ENCODE measurements at regions not wholly inside any gene's neighbourhood (a gene's known extent, or its start where the extent isn't known, plus 50 kb on each side); places are given as distances from the start of the nearest gene placed in this dataset.

- H3K4me1 ChIP-seq (ENCODE audit: control insufficient read depth in 2 of 2, insufficient read depth in 2 of 2, low read length in 1 of 2), result no peaks in the 10 kb centered on the region
- H3K27ac ChIP-seq (ENCODE audit: low read depth in 2 of 2, low read length in 1 of 2), result no peak overlapping the region
- no peaks in the 10 kb centered on the region for H3K9me3 ChIP-seq (ENCODE audit: control insufficient read depth in 2 of 2, insufficient read depth in 1 of 2, low read depth in 1 of 2, low read length in 1 of 2)
- no peak overlapping the region for H3K4me3 ChIP-seq (ENCODE audit: low read depth in 1 of 2, low read length in 2 of 2)
- H3K36me3 ChIP-seq (ENCODE audit: control insufficient read depth in 2 of 2, insufficient read depth in 2 of 2, low read length in 1 of 2), result no peaks in the 10 kb centered on the region
- no peaks in the 10 kb centered on the region for H3K27me3 ChIP-seq (ENCODE audit: control insufficient read depth in 1 of 2, insufficient read depth in 2 of 2, low read length in 2 of 2)
Observed at GRCh38 chr4:100889898-100890297, 372.1 kb upstream of the EMCN start.

- WGBS, 2 donors, result 72% methylated on average over 2 of the region's 2 CpGs
- Histone ChIP-seq H3K27me3 (ENCODE audit: control insufficient read depth in 1 of 2, insufficient read depth in 2 of 2, low read length in 2 of 2) (no peaks in the 10 kb centered on the region), H3K9me3 (ENCODE audit: control insufficient read depth in 2 of 2, insufficient read depth in 1 of 2, low read depth in 1 of 2, low read length in 1 of 2) (no peaks in the 10 kb centered on the region), H3K4me3 (ENCODE audit: low read depth in 1 of 2, low read length in 2 of 2) (no peak overlapping the region), H3K36me3 (ENCODE audit: control insufficient read depth in 2 of 2, insufficient read depth in 2 of 2, low read length in 1 of 2) (no peaks in the 10 kb centered on the region), H3K4me1 (ENCODE audit: control insufficient read depth in 2 of 2, insufficient read depth in 2 of 2, low read length in 1 of 2) (no peaks in the 10 kb centered on the region), H3K27ac (ENCODE audit: low read depth in 2 of 2, low read length in 1 of 2) (no peak overlapping the region)
Observed at GRCh38 chr4:100889401-100889800, 371.6 kb upstream of the EMCN start.

GRCh38 chr4:100882661-100883060 lies 364.8 kb upstream of the EMCN start:
- Histone ChIP-seq H3K4me3 (ENCODE audit: low read depth in 1 of 2, low read length in 2 of 2) (no peak overlapping the region), H3K27me3 (ENCODE audit: control insufficient read depth in 1 of 2, insufficient read depth in 2 of 2, low read length in 2 of 2) (no peaks in the 10 kb centered on the region), H3K9me3 (ENCODE audit: control insufficient read depth in 2 of 2, insufficient read depth in 1 of 2, low read depth in 1 of 2, low read length in 1 of 2) (no peaks in the 10 kb centered on the region), H3K36me3 (ENCODE audit: control insufficient read depth in 2 of 2, insufficient read depth in 2 of 2, low read length in 1 of 2) (no peaks in the 10 kb centered on the region), H3K27ac (ENCODE audit: low read depth in 2 of 2, low read length in 1 of 2) (no peak overlapping the region), H3K4me1 (ENCODE audit: control insufficient read depth in 2 of 2, insufficient read depth in 2 of 2, low read length in 1 of 2) (no peaks in the 10 kb centered on the region)

- Histone ChIP-seq H3K36me3 (ENCODE audit: control insufficient read depth in 2 of 2, insufficient read depth in 2 of 2, low read length in 1 of 2) (no peaks in the 10 kb centered on the region), H3K4me1 (ENCODE audit: control insufficient read depth in 2 of 2, insufficient read depth in 2 of 2, low read length in 1 of 2) (no peaks in the 10 kb centered on the region), H3K4me3 (ENCODE audit: low read depth in 1 of 2, low read length in 2 of 2) (no peak overlapping the region), H3K27ac (ENCODE audit: low read depth in 2 of 2, low read length in 1 of 2) (no peak overlapping the region), H3K9me3 (ENCODE audit: control insufficient read depth in 2 of 2, insufficient read depth in 1 of 2, low read depth in 1 of 2, low read length in 1 of 2) (no peaks in the 10 kb centered on the region), H3K27me3 (ENCODE audit: control insufficient read depth in 1 of 2, insufficient read depth in 2 of 2, low read length in 2 of 2) (no peaks in the 10 kb centered on the region)
- WGBS, 2 donors, result 93 to 95% methylated on average over 1 of the region's 1 CpG
Observed at GRCh38 chr4:100881283-100881682, 363.5 kb upstream of the EMCN start.

GRCh38 chr4:100880011-100880410 lies 362.2 kb upstream of the EMCN start:
- Histone ChIP-seq H3K4me3 (ENCODE audit: low read depth in 1 of 2, low read length in 2 of 2) (no peak overlapping the region), H3K27ac (ENCODE audit: low read depth in 2 of 2, low read length in 1 of 2) (no peak overlapping the region)
- WGBS, 2 donors, result 92 to 94% methylated on average over 1 of the region's 1 CpG

GRCh38 chr4:100879471-100879870 lies 361.6 kb upstream of the EMCN start:
- Histone ChIP-seq H3K27me3 (ENCODE audit: control insufficient read depth in 1 of 2, insufficient read depth in 2 of 2, low read length in 2 of 2) (no peaks in the 10 kb centered on the region), H3K27ac (ENCODE audit: low read depth in 2 of 2, low read length in 1 of 2) (no peak overlapping the region)
- 89 to 92% methylated on average over 1 of the region's 1 CpG for WGBS, 2 donors

More at GRCh38 chr4:100880011-100880410, 362.2 kb upstream of the EMCN start:
- Histone ChIP-seq H3K27me3 (ENCODE audit: control insufficient read depth in 1 of 2, insufficient read depth in 2 of 2, low read length in 2 of 2) (no peaks in the 10 kb centered on the region), H3K36me3 (ENCODE audit: control insufficient read depth in 2 of 2, insufficient read depth in 2 of 2, low read length in 1 of 2) (no peaks in the 10 kb centered on the region), H3K4me1 (ENCODE audit: control insufficient read depth in 2 of 2, insufficient read depth in 2 of 2, low read length in 1 of 2) (no peaks in the 10 kb centered on the region), H3K9me3 (ENCODE audit: control insufficient read depth in 2 of 2, insufficient read depth in 1 of 2, low read depth in 1 of 2, low read length in 1 of 2) (no peaks in the 10 kb centered on the region)

GRCh38 chr4:100876546-100876945 lies 358.7 kb upstream of the EMCN start:
- no peak overlapping the region for H3K4me3 ChIP-seq (ENCODE audit: low read depth in 1 of 2, low read length in 2 of 2)
- H3K4me1 ChIP-seq (ENCODE audit: control insufficient read depth in 2 of 2, insufficient read depth in 2 of 2, low read length in 1 of 2), result no peaks in the 10 kb centered on the region
- H3K9me3 ChIP-seq (ENCODE audit: control insufficient read depth in 2 of 2, insufficient read depth in 1 of 2, low read depth in 1 of 2, low read length in 1 of 2), result no peaks in the 10 kb centered on the region
- no peaks in the 10 kb centered on the region for H3K36me3 ChIP-seq (ENCODE audit: control insufficient read depth in 2 of 2, insufficient read depth in 2 of 2, low read length in 1 of 2)
- no peak overlapping the region for H3K27ac ChIP-seq (ENCODE audit: low read depth in 2 of 2, low read length in 1 of 2)
- H3K27me3 ChIP-seq (ENCODE audit: control insufficient read depth in 1 of 2, insufficient read depth in 2 of 2, low read length in 2 of 2), result no peaks in the 10 kb centered on the region

More at GRCh38 chr4:100879471-100879870, 361.6 kb upstream of the EMCN start:
- no peaks in the 10 kb centered on the region for H3K9me3 ChIP-seq (ENCODE audit: control insufficient read depth in 2 of 2, insufficient read depth in 1 of 2, low read depth in 1 of 2, low read length in 1 of 2)
- no peak overlapping the region for H3K4me3 ChIP-seq (ENCODE audit: low read depth in 1 of 2, low read length in 2 of 2)
- H3K36me3 ChIP-seq (ENCODE audit: control insufficient read depth in 2 of 2, insufficient read depth in 2 of 2, low read length in 1 of 2), result no peaks in the 10 kb centered on the region
- H3K4me1 ChIP-seq (ENCODE audit: control insufficient read depth in 2 of 2, insufficient read depth in 2 of 2, low read length in 1 of 2), result no peaks in the 10 kb centered on the region

- 84 to 86% methylated on average over 4 of the region's 4 CpGs for WGBS, 2 donors
Observed at GRCh38 chr4:100875296-100876068, 357.7 kb upstream of the EMCN start.

GRCh38 chr4:100872811-100873210 lies 355.0 kb upstream of the EMCN start:
- no peaks in the 10 kb centered on the region for H3K36me3 ChIP-seq (ENCODE audit: control insufficient read depth in 2 of 2, insufficient read depth in 2 of 2, low read length in 1 of 2)
- no peak overlapping the region for H3K27ac ChIP-seq (ENCODE audit: low read depth in 2 of 2, low read length in 1 of 2)
- no peaks in the 10 kb centered on the region for H3K27me3 ChIP-seq (ENCODE audit: control insufficient read depth in 1 of 2, insufficient read depth in 2 of 2, low read length in 2 of 2)
- H3K4me1 ChIP-seq (ENCODE audit: control insufficient read depth in 2 of 2, insufficient read depth in 2 of 2, low read length in 1 of 2), result peaks cover 0 to 10% of the 10 kb centered on the region in 2 donors
- no peak overlapping the region for H3K4me3 ChIP-seq (ENCODE audit: low read depth in 1 of 2, low read length in 2 of 2)
- H3K9me3 ChIP-seq (ENCODE audit: control insufficient read depth in 2 of 2, insufficient read depth in 1 of 2, low read depth in 1 of 2, low read length in 1 of 2), result no peaks in the 10 kb centered on the region
- 93% methylated on average over 3 of the region's 3 CpGs for WGBS, 2 donors

More at GRCh38 chr4:100875296-100876068, 357.7 kb upstream of the EMCN start:
- H3K4me1 ChIP-seq (ENCODE audit: control insufficient read depth in 2 of 2, insufficient read depth in 2 of 2, low read length in 1 of 2), result peaks cover 0 to 5% of the 10 kb centered on the region in 2 donors
- H3K4me3 ChIP-seq (ENCODE audit: low read depth in 1 of 2, low read length in 2 of 2), result no peak overlapping the region
- H3K27ac ChIP-seq (ENCODE audit: low read depth in 2 of 2, low read length in 1 of 2), result no peak overlapping the region
- H3K36me3 ChIP-seq (ENCODE audit: control insufficient read depth in 2 of 2, insufficient read depth in 2 of 2, low read length in 1 of 2), result no peaks in the 10 kb centered on the region
- H3K9me3 ChIP-seq (ENCODE audit: control insufficient read depth in 2 of 2, insufficient read depth in 1 of 2, low read depth in 1 of 2, low read length in 1 of 2), result no peaks in the 10 kb centered on the region
- H3K27me3 ChIP-seq (ENCODE audit: control insufficient read depth in 1 of 2, insufficient read depth in 2 of 2, low read length in 2 of 2), result no peaks in the 10 kb centered on the region

Measured in esophagus (tissue), 2 donors.